ENCODE measurements at regions not wholly inside any gene's neighbourhood (a gene's known extent, or its start where the extent isn't known, plus 50 kb on each side); places are given as distances from the start of the nearest gene placed in this dataset.

- TF ChIP-seq CTCF (conservative IDR thresholded peaks at IDR 0.05; ENCODE audit: low read depth, low read length) (no peak), RAD21 (IDR thresholded peaks at IDR 0.05; ENCODE audit: low read length) (no peak), SMC3 (IDR thresholded peaks at IDR 0.05; ENCODE audit: low read depth, low read length) (no peak), RCOR1 (IDR thresholded peaks at IDR 0.05; ENCODE audit: insufficient replicate concordance, low read length) (no peak), POLR2A (IDR thresholded peaks at IDR 0.05; ENCODE audit: low read depth, low read length) (no peak), MAZ (IDR thresholded peaks at IDR 0.05; ENCODE audit: borderline replicate concordance, low read depth, low read length) (no peak)
Measured at GRCh38 chr7:68893411-68893810, 704.9 kb upstream of the AUTS2 start.

Measured in IMR-90 (cell line).